ENCODE measurements at regions not wholly inside any gene's neighbourhood (a gene's known extent, or its start where the extent isn't known, plus 50 kb on each side); places are given as distances from the start of the nearest gene placed in this dataset.
"Not testable (repeated sequence)": the region's sequence is repeated elsewhere in the genome, so short reads cannot be mapped to it uniquely, and the experiment has no call there.

DNA sequence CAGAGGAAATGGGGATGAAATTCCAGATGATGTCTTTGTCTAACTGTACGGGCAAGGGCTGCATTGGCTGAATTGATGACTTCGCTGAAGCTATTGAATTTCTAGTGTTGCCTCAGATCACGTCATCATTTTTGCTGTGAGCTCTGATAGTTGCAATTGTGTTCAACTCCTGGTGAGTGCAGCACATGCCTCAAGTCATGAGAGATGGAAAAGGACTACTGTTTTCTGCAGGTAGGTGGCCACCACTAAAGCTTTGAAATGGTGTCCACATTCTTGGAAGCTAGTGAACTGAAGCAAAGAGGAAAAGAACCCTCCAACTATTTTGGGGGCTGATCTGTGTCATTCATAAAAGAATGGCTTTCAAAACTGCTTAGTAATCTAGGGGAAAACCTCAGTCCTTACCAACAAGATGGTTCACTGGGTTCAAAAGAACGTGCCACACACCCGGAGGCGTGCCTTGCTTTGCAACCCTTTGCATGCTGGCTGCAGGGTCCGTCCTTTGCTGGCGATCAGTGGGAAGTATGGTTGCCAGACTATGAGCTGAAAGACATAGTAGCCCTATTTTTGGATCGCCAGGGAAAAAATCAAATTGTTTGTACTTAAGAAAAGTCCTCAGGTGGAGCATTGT is 88.1 kb upstream of the STOX2 start:
- Histone ChIP-seq H3K4me3 (ENCODE audit: low read length) (no peak overlapping the region), H3K9ac (ENCODE audit: low read length) (no peak overlapping the region), H3K4me1 (ENCODE audit: control insufficient read depth, insufficient read depth, low read length) (no peaks in the 10 kb centered on the region), H3K36me3 (ENCODE audit: control insufficient read depth, insufficient read depth, low read length, severe bottlenecking) (no peaks in the 10 kb centered on the region), H3K27me3 (replicated peaks; ENCODE audit: control insufficient read depth, insufficient read depth, low read length) (peaks cover 2% of the 10 kb centered on the region), H3K9me3 (ENCODE audit: control insufficient read depth, low read length) (no peaks in the 10 kb centered on the region)
- DNase-seq (ENCODE audit: low read depth): no peak

DNA sequence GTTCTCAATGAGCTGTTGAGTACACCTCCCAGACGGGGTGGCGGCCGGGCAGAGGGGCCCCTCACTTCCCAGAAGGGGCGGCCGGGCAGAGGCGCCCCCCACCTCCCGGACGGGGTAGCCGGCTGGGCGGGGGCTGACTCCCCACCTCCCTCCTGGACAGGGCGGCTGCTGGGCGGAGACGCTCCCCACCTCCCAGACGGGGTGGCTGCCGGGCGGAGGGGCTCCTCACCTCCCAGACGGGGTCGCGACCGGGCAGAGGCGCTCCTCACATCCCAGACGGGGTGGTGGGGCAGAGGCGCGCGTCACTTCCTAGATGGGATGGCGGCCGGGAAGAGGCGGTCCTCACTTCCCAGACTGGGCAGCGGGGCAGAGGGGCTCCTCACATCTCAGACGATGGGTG is 86.5 kb upstream of the STOX2 start:
- DNase-seq (ENCODE audit: low read depth); H3K4me1 ChIP-seq (ENCODE audit: control insufficient read depth, insufficient read depth, low read length); H3K9ac ChIP-seq (ENCODE audit: low read length); H3K9me3 ChIP-seq (ENCODE audit: control insufficient read depth, low read length); H3K4me3 ChIP-seq (ENCODE audit: low read length); H3K27me3 ChIP-seq (replicated peaks; ENCODE audit: control insufficient read depth, insufficient read depth, low read length); H3K36me3 ChIP-seq (ENCODE audit: control insufficient read depth, insufficient read depth, low read length, severe bottlenecking): not testable (repeated sequence)

DNA sequence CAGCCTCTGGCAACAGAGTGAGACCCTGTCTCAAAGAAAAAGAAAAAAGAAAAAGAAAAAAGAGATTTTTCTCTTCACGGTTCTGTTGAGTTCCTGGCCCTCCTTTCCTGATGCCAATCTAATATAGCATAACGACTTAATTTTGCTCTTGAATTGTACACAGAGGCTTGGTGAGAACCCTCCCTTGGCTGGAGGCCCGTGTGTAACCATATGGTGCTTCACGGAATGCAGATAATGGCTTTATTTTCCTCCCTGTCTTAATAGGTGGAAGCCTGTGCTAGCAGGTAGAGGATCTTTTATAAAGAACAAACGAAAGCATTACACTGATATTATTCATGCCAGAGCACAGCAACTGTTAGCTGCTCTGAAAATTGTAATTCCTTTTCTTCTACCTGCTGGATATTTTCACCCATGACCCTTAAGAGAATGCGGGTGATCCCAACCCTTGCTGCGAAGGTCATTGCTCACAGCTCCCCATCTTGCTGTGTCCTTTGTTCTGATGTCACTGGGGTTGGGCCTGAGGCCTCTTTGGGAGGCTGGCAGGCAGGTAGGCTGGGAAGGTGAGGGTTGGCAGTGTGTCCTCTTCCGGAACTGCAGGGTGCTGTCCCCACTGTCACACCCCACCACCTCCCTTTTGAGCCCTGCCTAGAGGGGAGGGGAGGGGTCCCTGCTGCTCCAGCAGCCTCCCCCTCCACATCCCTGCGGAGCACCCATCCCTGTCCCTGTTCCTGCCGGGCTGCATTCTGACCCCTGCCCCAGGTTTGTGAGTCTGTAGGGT is 83.8 kb upstream of the STOX2 start:
- Histone ChIP-seq H3K4me3 (ENCODE audit: low read length) (no peak overlapping the region), H3K4me1 (ENCODE audit: control insufficient read depth, insufficient read depth, low read length) (peaks cover 7% of the 10 kb centered on the region), H3K36me3 (ENCODE audit: control insufficient read depth, insufficient read depth, low read length, severe bottlenecking) (no peaks in the 10 kb centered on the region), H3K9me3 (ENCODE audit: control insufficient read depth, low read length) (no peaks in the 10 kb centered on the region), H3K27me3 (replicated peaks; ENCODE audit: control insufficient read depth, insufficient read depth, low read length) (peaks cover 2% of the 10 kb centered on the region), H3K9ac (ENCODE audit: low read length) (no peak overlapping the region)
- no peak for DNase-seq (ENCODE audit: low read depth)

DNA sequence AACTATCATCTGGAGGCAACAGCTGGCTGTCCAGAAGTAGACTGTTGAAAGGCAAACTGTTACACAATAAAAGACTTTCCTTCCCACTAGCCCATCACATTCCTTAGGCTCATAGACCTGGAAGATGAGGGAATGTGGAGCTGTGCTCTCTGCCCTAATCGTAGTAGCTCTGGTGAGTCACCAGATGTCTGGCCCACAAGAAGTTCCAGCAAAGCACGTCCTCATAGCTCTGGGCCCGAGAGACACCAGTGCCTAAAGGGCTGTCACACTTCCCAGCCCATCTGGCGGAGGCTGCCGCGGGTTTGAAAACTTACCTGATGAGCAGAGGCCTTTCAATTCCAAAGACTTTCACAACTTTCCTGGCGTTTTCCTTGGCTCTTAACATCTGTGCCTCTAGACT is 81.7 kb upstream of the STOX2 start:
- Histone ChIP-seq H3K9me3 (ENCODE audit: control insufficient read depth, low read length) (no peaks in the 10 kb centered on the region), H3K4me3 (ENCODE audit: low read length) (no peak overlapping the region), H3K27me3 (replicated peaks; ENCODE audit: control insufficient read depth, insufficient read depth, low read length) (no peaks in the 10 kb centered on the region), H3K9ac (ENCODE audit: low read length) (no peak overlapping the region), H3K36me3 (ENCODE audit: control insufficient read depth, insufficient read depth, low read length, severe bottlenecking) (no peaks in the 10 kb centered on the region), H3K4me1 (ENCODE audit: control insufficient read depth, insufficient read depth, low read length) (peaks cover 16% of the 10 kb centered on the region)
- peak; percentile 33 for DNase-seq (ENCODE audit: low read depth)

DNA sequence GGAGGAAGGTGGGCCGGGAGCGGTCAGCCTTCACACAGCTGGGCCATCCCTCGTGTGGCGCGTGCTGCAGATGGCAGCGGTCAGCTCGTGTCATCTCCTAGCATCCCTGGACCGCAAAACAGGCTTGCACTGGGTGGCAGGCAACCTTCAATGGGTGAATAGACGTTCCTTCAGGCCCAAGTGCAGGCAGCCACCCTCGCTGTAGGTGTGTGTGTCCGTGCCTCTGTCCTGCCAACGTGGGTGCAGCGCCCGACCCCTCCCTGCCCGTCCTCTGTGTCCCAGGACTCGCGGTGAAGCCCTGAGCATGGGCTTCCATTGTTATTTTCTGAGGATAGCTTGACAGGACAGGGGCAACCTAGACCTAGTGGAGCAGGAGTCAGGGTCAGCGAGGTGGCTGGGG is 79.8 kb upstream of the STOX2 start:
- Histone ChIP-seq H3K36me3 (ENCODE audit: control insufficient read depth, insufficient read depth, low read length, severe bottlenecking) (no peaks in the 10 kb centered on the region), H3K27me3 (replicated peaks; ENCODE audit: control insufficient read depth, insufficient read depth, low read length) (no peaks in the 10 kb centered on the region), H3K4me3 (ENCODE audit: low read length) (no peak overlapping the region), H3K4me1 (ENCODE audit: control insufficient read depth, insufficient read depth, low read length) (peaks cover 27% of the 10 kb centered on the region), H3K9me3 (ENCODE audit: control insufficient read depth, low read length) (no peaks in the 10 kb centered on the region), H3K9ac (ENCODE audit: low read length) (no peak overlapping the region)
- DNase-seq (ENCODE audit: low read depth): no peak

DNA sequence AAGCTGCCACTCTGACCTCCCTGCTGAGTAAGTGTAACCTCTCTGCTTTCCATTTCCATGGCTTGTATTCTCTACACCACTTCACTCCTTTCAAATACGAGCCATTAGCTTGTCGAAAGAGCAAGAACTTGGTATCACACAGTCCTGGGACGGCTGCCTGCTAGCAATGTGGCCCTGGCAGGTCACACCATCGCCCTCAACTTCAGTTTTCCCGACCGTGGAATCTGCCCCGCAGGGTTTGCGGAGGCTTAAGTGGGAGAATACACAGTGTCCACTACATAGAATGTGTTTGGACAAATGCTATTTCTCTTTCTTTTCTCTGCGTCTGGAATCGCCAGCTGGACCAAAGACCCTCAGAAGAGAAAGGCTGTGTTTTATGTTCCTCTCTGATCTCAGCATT is 78.6 kb upstream of the STOX2 start:
- Histone ChIP-seq H3K36me3 (ENCODE audit: control insufficient read depth, insufficient read depth, low read length, severe bottlenecking) (no peaks in the 10 kb centered on the region), H3K9me3 (ENCODE audit: control insufficient read depth, low read length) (no peaks in the 10 kb centered on the region), H3K4me3 (ENCODE audit: low read length) (no peak overlapping the region), H3K9ac (ENCODE audit: low read length) (no peak overlapping the region), H3K27me3 (replicated peaks; ENCODE audit: control insufficient read depth, insufficient read depth, low read length) (no peaks in the 10 kb centered on the region), H3K4me1 (ENCODE audit: control insufficient read depth, insufficient read depth, low read length) (peaks cover 31% of the 10 kb centered on the region)
- no peak for DNase-seq (ENCODE audit: low read depth)

DNA sequence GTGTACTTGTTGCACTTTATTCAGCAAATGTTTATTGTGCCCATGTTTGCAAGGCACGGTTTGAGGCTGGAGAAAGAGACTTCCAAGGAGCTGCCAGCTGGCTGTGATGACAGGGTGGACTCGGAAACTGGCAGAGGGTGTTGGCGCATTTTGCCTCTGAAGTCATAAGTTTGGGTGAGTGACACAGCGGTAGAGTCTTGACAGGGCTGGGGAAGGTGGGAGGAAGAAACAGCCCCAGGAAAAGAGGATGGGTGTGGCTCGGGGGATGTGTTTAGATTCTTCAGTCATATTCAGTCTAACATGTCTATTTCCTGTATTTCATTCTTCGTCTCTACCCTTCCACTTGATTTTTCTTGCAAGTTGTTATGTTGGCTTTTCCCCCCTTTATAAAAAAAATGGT is 77.0 kb upstream of the STOX2 start:
- DNase-seq (ENCODE audit: low read depth): no peak
- Histone ChIP-seq H3K9me3 (ENCODE audit: control insufficient read depth, low read length) (no peaks in the 10 kb centered on the region), H3K27me3 (replicated peaks; ENCODE audit: control insufficient read depth, insufficient read depth, low read length) (no peaks in the 10 kb centered on the region), H3K36me3 (ENCODE audit: control insufficient read depth, insufficient read depth, low read length, severe bottlenecking) (no peaks in the 10 kb centered on the region), H3K4me1 (ENCODE audit: control insufficient read depth, insufficient read depth, low read length) (peaks cover 31% of the 10 kb centered on the region), H3K9ac (ENCODE audit: low read length) (no peak overlapping the region), H3K4me3 (ENCODE audit: low read length) (no peak overlapping the region)

DNA sequence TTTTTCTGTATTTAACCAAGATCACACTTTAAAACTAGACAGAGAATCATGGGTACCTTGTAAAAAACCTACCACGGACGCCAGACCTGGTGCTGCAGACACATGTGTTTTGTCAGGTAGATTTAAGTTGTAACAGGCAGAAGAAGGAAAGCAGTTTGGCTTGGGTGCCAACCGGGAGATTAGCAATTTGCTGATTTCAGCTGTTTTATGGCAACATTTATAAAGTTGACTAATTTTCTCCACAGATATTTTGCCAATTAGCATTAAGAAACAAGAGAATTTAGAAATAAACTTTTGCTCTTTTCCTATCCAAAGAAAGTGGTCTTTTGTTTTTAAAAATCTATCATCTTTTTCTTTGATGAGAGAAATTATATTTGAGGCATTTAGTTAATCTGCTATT is 76.3 kb upstream of the STOX2 start:
- Histone ChIP-seq H3K36me3 (ENCODE audit: control insufficient read depth, insufficient read depth, low read length, severe bottlenecking) (no peaks in the 10 kb centered on the region), H3K27me3 (replicated peaks; ENCODE audit: control insufficient read depth, insufficient read depth, low read length) (no peaks in the 10 kb centered on the region), H3K9me3 (ENCODE audit: control insufficient read depth, low read length) (no peaks in the 10 kb centered on the region), H3K4me1 (ENCODE audit: control insufficient read depth, insufficient read depth, low read length) (peaks cover 25% of the 10 kb centered on the region), H3K9ac (ENCODE audit: low read length) (no peak overlapping the region), H3K4me3 (ENCODE audit: low read length) (no peak overlapping the region)
- DNase-seq (ENCODE audit: low read depth): no peak

DNA sequence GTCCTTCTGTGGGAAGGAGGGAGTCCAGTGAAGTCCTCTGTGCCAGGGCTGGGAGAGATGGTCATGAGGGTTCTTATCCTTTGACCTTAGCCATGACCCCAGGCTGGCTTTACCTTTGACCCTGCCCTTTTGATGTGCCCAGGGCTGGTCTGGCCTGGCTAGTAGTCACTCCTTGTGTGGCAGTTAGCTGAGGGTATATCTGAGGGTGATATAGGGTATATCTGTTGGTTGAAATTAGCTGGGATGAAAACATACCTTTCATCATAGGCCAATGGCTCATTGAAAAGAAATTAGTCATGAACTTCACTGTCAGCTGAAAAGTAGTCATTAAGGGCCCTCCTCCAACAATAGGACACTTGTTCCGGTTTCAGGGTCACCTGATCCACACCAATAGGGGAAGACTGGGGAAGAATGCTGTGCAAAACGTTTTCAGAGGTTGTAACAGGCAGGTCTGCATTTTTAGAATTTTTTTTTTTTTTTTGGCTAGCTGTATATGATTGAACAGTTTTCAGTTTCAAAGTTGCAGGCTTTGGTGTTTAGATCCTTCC is 74.6 kb upstream of the STOX2 start:
- Histone ChIP-seq H3K4me3 (ENCODE audit: low read length) (no peak overlapping the region), H3K9ac (ENCODE audit: low read length) (no peak overlapping the region), H3K36me3 (ENCODE audit: control insufficient read depth, insufficient read depth, low read length, severe bottlenecking) (no peaks in the 10 kb centered on the region), H3K4me1 (ENCODE audit: control insufficient read depth, insufficient read depth, low read length) (peaks cover 24% of the 10 kb centered on the region), H3K9me3 (ENCODE audit: control insufficient read depth, low read length) (no peaks in the 10 kb centered on the region), H3K27me3 (replicated peaks; ENCODE audit: control insufficient read depth, insufficient read depth, low read length) (peaks cover 8% of the 10 kb centered on the region)
- DNase-seq (ENCODE audit: low read depth): no peak

DNA sequence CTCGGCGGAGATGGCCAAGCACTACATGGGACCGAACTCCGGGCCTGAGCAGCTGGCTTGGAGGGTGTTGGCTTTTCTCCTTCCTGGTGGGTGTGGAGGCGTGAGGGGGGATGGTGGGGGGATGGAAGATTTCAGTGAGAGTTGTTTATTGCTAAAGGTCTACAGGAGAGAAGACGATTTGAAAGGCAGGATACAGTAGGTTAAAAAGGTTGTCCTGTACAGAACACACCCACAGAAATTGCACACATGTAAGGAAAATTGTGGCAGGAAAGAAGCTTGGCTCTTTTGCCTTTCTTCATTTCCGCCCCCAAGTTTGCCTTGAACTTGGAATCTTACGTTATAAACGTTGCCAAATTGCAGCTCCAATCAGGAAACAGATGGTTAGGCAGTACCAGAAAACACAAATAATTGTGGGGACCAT is 74.1 kb upstream of the STOX2 start:
- peaks cover 8% of the 10 kb centered on the region for H3K27me3 ChIP-seq (replicated peaks; ENCODE audit: control insufficient read depth, insufficient read depth, low read length)
- H3K4me1 ChIP-seq (ENCODE audit: control insufficient read depth, insufficient read depth, low read length): peaks cover 24% of the 10 kb centered on the region
- DNase-seq (ENCODE audit: low read depth): no peak
- no peak overlapping the region for H3K9ac ChIP-seq (ENCODE audit: low read length)
- no peak overlapping the region for H3K4me3 ChIP-seq (ENCODE audit: low read length)
- no peaks in the 10 kb centered on the region for H3K36me3 ChIP-seq (ENCODE audit: control insufficient read depth, insufficient read depth, low read length, severe bottlenecking)
- no peaks in the 10 kb centered on the region for H3K9me3 ChIP-seq (ENCODE audit: control insufficient read depth, low read length)

DNA sequence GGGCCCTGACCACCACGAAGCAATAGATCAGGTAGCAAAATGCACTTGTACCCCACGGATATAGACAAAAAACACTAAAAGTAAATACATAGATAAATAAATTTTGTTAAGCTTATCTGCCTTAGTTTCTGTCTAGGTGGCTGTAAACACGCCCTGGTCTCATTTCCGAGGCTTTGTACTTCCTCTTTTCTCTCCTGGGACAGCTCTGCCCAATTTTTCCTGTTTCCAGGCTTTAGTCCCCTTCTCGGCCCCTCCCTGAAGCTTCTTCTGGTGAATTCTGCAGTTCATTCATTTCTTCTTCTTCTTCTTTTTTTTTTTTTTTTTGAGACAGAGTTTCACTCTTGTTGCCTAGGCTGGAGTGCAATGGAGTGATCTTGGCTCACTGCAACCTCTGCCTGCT is 73.4 kb upstream of the STOX2 start:
- H3K27me3 ChIP-seq (replicated peaks; ENCODE audit: control insufficient read depth, insufficient read depth, low read length): peaks cover 8% of the 10 kb centered on the region
- no peaks in the 10 kb centered on the region for H3K36me3 ChIP-seq (ENCODE audit: control insufficient read depth, insufficient read depth, low read length, severe bottlenecking)
- no peak overlapping the region for H3K4me3 ChIP-seq (ENCODE audit: low read length)
- peaks cover 24% of the 10 kb centered on the region for H3K4me1 ChIP-seq (ENCODE audit: control insufficient read depth, insufficient read depth, low read length)
- no peak for DNase-seq (ENCODE audit: low read depth)
- H3K9me3 ChIP-seq (ENCODE audit: control insufficient read depth, low read length): no peaks in the 10 kb centered on the region
- H3K9ac ChIP-seq (ENCODE audit: low read length): no peak overlapping the region

Data from adipocyte (in vitro differentiated cells).